ENCODE measurements at regions not wholly inside any gene's neighbourhood (a gene's known extent, or its start where the extent isn't known, plus 50 kb on each side); places are given as distances from the start of the nearest gene placed in this dataset.

- TF ChIP-seq CTCF (IDR thresholded peaks at IDR 0.05) (no peak), POLR2A (IDR thresholded peaks at IDR 0.05) (no peak)
Observed at GRCh38 chr13:31060220-31060619, 101.5 kb downstream of the HSPH1 start.
